Mesodermal cell (in vitro differentiated cells): ENCODE measurements at regions not wholly inside any gene's neighbourhood (a gene's known extent, or its start where the extent isn't known, plus 50 kb on each side); places are given as distances from the start of the nearest gene placed in this dataset.
"Not testable (repeated sequence)": the region's sequence is repeated elsewhere in the genome, so short reads cannot be mapped to it uniquely, and the experiment has no call there.

Experiments
- H3K27ac ChIP-seq: 2 replicates; pipeline ENCODE4 v1.7.0; 2013; ENCODE audit warnings: mild to moderate bottlenecking, low read depth, low read length, moderate library complexity; ENCODE audit not compliant: severe bottlenecking
- H3K36me3 ChIP-seq: 2 replicates; pipeline ENCODE4 v1.7.1; 2013; ENCODE audit warnings: mild to moderate bottlenecking, low read length, moderate library complexity; ENCODE audit not compliant: control insufficient read depth, insufficient read depth
- H3K4me1 ChIP-seq: one replicate; pipeline ENCODE4 v1.7.1; 2013; ENCODE audit warnings: mild to moderate bottlenecking, low read length; ENCODE audit not compliant: insufficient read depth, control insufficient read depth, poor library complexity, severe bottlenecking
- H3K4me3 ChIP-seq: 2 replicates; pipeline ENCODE4 v1.7.0; 2013; ENCODE audit warnings: low read length, control low read depth, mild to moderate bottlenecking; ENCODE audit not compliant: insufficient read depth, poor library complexity, severe bottlenecking; ENCODE audit errors: extremely low read depth
- H3K9me3 ChIP-seq: 2 replicates; pipeline ENCODE4 v1.7.1; 2013; ENCODE audit warnings: mild to moderate bottlenecking, low read length, moderate library complexity; ENCODE audit not compliant: control insufficient read depth
- WGBS, 2 experiments: methylation state at CpG; one replicate each; pipeline ENCODE4 v1.1.5; 2013; ENCODE audit warnings: missing lambda C conversion rate in 2 of 2; ENCODE audit not compliant: insufficient coverage in 2 of 2; 5-methylcytosine and 5-hydroxymethylcytosine counted together

DNA sequence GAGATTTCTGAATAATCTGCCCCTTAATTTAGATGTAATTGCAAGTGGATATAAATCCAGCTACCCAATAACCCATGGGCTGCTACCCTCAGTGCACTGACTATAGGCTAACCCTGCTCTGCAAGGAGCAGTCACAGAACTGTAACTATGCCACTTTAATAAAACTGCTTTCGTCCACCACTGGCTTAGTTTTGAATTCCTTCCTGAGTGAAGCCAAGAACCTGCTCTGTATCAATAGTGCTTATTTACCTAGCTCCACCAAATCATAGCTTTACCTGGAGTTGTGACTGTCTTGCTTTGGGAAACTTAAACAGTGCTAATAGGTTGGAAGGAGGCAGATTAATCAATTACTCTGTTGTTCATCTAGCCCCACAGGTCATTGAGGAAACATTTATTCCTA is 1524.4 kb upstream of the SEL1L start:
- no peaks in the 10 kb centered on the region for H3K9me3 ChIP-seq
- H3K27ac ChIP-seq = no peak overlapping the region
- H3K36me3 ChIP-seq = no peaks in the 10 kb centered on the region
- WGBS, 2 experiments = no CpG with 5 or more reads among the region's 1 CpG
- H3K4me3 ChIP-seq = no peak overlapping the region
- H3K4me1 ChIP-seq = no peaks in the 10 kb centered on the region

DNA sequence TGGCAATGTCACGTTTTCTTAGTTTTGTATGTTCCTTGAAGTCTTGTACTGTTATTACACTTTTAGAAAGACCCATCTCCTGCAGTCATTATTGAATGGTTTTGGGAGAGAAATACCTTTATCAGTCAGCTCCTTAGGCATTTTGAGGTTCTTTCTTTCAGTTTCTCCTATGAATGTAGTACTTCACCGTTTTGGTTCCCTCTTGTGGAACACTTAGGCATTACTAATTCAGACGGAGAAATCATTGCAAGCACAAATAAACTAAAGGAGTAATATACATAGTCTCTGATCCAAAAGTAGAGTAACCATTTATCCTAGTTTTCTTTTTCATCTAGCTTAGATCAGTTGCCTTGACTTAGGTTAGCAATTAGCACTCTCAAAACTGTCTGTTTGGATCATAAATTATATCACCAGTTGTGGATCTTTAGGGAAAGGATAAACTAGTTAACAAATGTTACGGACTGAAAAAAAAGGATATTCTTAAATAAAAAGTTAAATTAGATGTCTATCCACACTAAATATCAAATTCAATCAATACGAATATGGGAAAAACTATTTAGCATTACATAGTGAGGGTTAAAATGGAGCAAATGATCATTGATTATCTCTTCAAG is 1538.3 kb upstream of the SEL1L start:
- Histone ChIP-seq H3K36me3 (no peaks in the 10 kb centered on the region), H3K9me3 (no peaks in the 10 kb centered on the region), H3K27ac (no peak overlapping the region), H3K4me1 (no peaks in the 10 kb centered on the region), H3K4me3 (no peak overlapping the region)
- WGBS, 2 experiments = no CpG with 5 or more reads among the region's 5 CpGs

DNA sequence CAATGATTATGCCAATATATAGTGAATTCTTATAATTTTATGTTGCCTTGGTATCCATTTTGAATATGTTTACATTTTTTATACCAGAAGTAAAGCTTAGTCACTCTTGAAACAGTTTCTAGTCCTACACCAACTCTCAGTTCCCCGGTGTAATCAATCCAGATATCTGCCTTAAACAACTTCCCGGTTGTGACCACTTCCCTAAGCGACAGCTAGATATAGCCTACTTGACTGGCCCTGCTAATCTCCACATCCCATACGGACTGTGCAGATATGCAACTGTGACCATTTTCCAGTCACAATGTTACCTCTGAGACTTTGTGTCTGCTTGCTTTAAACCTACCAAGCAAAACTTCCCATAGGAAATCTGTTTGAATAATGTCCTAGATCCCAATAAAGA is 1551.5 kb upstream of the SEL1L start:
- Histone ChIP-seq H3K27ac (no peak overlapping the region), H3K4me1 (no peaks in the 10 kb centered on the region), H3K36me3 (no peaks in the 10 kb centered on the region), H3K9me3 (no peaks in the 10 kb centered on the region), H3K4me3 (no peak overlapping the region)
- 89 to 90% methylated on average over 4 of the region's 4 CpGs for WGBS, 2 experiments

DNA sequence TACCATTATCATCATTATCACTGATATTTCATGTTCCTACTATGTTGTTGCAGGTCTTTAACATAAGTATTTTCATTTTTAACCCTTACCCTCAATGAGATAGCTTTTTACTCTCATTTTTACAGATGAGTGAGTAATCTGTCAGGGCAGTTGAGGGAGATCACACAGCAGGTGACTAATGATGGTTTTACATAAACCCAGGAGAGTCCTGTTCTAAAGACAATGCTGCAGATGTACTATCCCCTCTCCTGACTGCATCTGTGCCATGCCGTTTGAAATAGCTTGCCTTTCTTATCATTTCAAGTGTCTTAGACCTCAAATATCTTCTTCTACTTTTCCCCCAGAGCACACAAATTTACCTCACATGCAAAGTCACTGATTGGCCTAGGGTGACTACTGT is 1552.1 kb upstream of the SEL1L start:
- H3K36me3 ChIP-seq = no peaks in the 10 kb centered on the region
- H3K4me3 ChIP-seq = no peak overlapping the region
- no peak overlapping the region for H3K27ac ChIP-seq
- no peaks in the 10 kb centered on the region for H3K9me3 ChIP-seq
- H3K4me1 ChIP-seq = no peaks in the 10 kb centered on the region
- WGBS, 2 experiments = 43 to 71% methylated on average over 1 of the region's 1 CpG

GRCh38 chr14:83091991-83092956 is 1558.6 kb upstream of the SEL1L start:
- not testable (repeated sequence) for H3K4me3 ChIP-seq, H3K9me3 ChIP-seq, H3K4me1 ChIP-seq, H3K27ac ChIP-seq, H3K36me3 ChIP-seq
- WGBS, 2 experiments = 98 to 100% methylated on average over 17 to 21 of the region's 47 CpGs

GRCh38 chr14:83096092-83096491 is 1562.4 kb upstream of the SEL1L start:
- no peaks in the 10 kb centered on the region for H3K4me1 ChIP-seq
- H3K27ac ChIP-seq = no peak overlapping the region
- H3K4me3 ChIP-seq = no peak overlapping the region
- H3K9me3 ChIP-seq = no peaks in the 10 kb centered on the region
- no peaks in the 10 kb centered on the region for H3K36me3 ChIP-seq
- no CpG with 5 or more reads among the region's 1 CpG for WGBS, 2 experiments

GRCh38 chr14:83101846-83102245 is 1568.2 kb upstream of the SEL1L start:
- Histone ChIP-seq H3K4me3 (no peak overlapping the region), H3K36me3 (no peaks in the 10 kb centered on the region), H3K27ac (no peak overlapping the region), H3K4me1 (no peaks in the 10 kb centered on the region), H3K9me3 (no peaks in the 10 kb centered on the region)
- no CpG with 5 or more reads among the region's 1 CpG for WGBS, 2 experiments

DNA sequence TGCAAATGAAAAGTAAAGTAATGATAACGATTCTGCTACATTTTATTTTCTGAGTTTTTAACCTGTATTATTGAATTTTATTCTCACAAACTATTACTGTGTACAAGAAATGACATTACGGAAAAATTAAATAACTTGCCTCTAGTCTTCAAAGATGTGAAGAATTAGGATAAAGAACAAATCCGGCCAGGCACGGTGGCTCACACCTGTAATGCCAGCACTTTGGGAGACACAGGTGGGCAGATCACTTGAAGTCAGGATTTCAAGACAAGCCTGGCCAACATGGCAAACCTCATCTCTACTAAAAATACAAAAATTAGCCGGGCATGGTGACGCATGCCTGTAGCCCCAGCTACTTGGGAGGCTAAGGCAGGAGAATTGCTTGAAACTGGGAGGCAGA is 1584.4 kb upstream of the SEL1L start:
- Histone ChIP-seq H3K4me3 (no peak overlapping the region), H3K36me3 (no peaks in the 10 kb centered on the region)
- 83 to 94% methylated on average over 2 of the region's 6 CpGs for WGBS, 2 experiments

DNA sequence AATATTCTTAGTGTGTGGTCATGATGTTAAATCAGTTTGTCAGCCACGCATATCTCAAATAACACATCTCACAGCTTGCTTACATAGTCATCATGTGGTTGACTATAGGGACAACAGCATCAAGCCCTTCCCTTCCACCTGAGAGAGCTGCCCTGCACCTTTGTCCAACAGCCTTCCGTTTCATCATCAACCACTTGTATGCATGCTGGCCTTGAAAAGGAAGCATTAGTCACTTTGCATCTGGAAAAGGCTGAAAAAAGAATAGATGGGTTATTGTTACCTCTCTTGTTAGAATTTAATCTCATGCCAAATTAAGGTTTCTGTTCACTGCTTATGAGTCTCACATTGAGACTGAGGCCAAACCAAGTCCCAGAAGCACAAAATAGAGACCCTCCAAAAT is 1586.5 kb upstream of the SEL1L start:
- Histone ChIP-seq H3K36me3 (no peaks in the 10 kb centered on the region), H3K9me3 (no peaks in the 10 kb centered on the region), H3K4me1 (no peaks in the 10 kb centered on the region), H3K27ac (no peak overlapping the region), H3K4me3 (no peak overlapping the region)
- 80% methylated on average over 1 of the region's 2 CpGs; no CpG with 5 or more reads in 1 of the 2 experiments for WGBS, 2 experiments

More for the DNA sequence above, 1584.4 kb upstream of the SEL1L start:
- Histone ChIP-seq H3K4me1 (no peaks in the 10 kb centered on the region), H3K9me3 (no peaks in the 10 kb centered on the region), H3K27ac (no peak overlapping the region)

- H3K4me1 ChIP-seq = no peaks in the 10 kb centered on the region
These were observed 1592.4 kb upstream of the SEL1L start for GRCh38 chr14:83126076-83126475.

DNA sequence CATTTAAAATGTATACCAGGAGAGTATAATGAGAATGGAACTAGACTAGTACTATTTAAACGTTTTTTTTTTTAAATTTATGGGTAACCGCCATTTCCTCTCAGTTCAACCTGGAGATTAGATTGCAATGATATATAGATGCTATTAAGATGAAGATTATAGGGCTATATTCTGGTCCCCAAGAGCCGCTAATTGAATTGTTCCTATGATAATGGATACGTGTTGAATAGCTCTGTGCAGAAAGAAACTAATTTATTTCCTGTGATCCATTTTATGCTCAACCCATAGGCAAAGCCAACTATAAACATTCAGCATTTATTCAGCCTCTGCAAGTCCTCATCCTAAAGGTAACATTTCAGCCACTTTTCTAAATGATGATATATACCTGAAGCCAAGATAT is 1595.1 kb upstream of the SEL1L start:
- 82% methylated on average over 2 of the region's 4 CpGs; no CpG with 5 or more reads in 1 of the 2 experiments for WGBS, 2 experiments
- Histone ChIP-seq H3K4me3 (no peak overlapping the region), H3K4me1 (no peaks in the 10 kb centered on the region), H3K27ac (no peak overlapping the region), H3K9me3 (no peaks in the 10 kb centered on the region), H3K36me3 (no peaks in the 10 kb centered on the region)

More at GRCh38 chr14:83126076-83126475, 1592.4 kb upstream of the SEL1L start:
- H3K9me3 ChIP-seq = no peaks in the 10 kb centered on the region
- WGBS, 2 experiments = 93% methylated on average over 2 of the region's 4 CpGs; no CpG with 5 or more reads in 1 of the 2 experiments
- no peaks in the 10 kb centered on the region for H3K36me3 ChIP-seq
- H3K27ac ChIP-seq = no peak overlapping the region
- H3K4me3 ChIP-seq = no peak overlapping the region
